ENCODE measurements at regions not wholly inside any gene's neighbourhood (a gene's known extent, or its start where the extent isn't known, plus 50 kb on each side); places are given as distances from the start of the nearest gene placed in this dataset.

GRCh38 chr6:8361259-8361658 is 74.1 kb downstream of the SLC35B3 start:
- Mint-ChIP-seq H3K36me3 (ENCODE audit: insufficient read depth) (no peaks in the 10 kb centered on the region), H3K4me1 (no peaks in the 10 kb centered on the region), H3K27me3 (peaks cover 8% of the 10 kb centered on the region), H3K4me3 (no peak overlapping the region), H3K9me3 (no peaks in the 10 kb centered on the region), H3K27ac (ENCODE audit: low read depth) (no peak overlapping the region)
- no peak for ATAC-seq (replicated peaks; ENCODE audit: extremely low read depth, poor library complexity, severe bottlenecking)
- no peak for DNase-seq (ENCODE audit: low spot score in 2 of 2)

- DNase-seq (ENCODE audit: low spot score in 2 of 2) (no peak), ATAC-seq (replicated peaks; ENCODE audit: extremely low read depth, poor library complexity, severe bottlenecking) (no peak)
- H3K4me3 Mint-ChIP-seq, result no peak overlapping the region
- peaks cover 5% of the 10 kb centered on the region for H3K9me3 Mint-ChIP-seq
- no peaks in the 10 kb centered on the region for H3K36me3 Mint-ChIP-seq (ENCODE audit: insufficient read depth)
- no peaks in the 10 kb centered on the region for H3K4me1 Mint-ChIP-seq
- no peak overlapping the region for H3K27ac Mint-ChIP-seq (ENCODE audit: low read depth)
- H3K27me3 Mint-ChIP-seq, result peaks cover 16% of the 10 kb centered on the region
Observed at GRCh38 chr6:8352966-8353340, 82.4 kb downstream of the SLC35B3 start.

GRCh38 chr6:8352335-8352965 is 82.9 kb downstream of the SLC35B3 start:
- Mint-ChIP-seq H3K27me3 (peaks cover 16% of the 10 kb centered on the region), H3K27ac (ENCODE audit: low read depth) (no peak overlapping the region), H3K4me1 (no peaks in the 10 kb centered on the region), H3K36me3 (ENCODE audit: insufficient read depth) (no peaks in the 10 kb centered on the region), H3K4me3 (no peak overlapping the region), H3K9me3 (peaks cover 5% of the 10 kb centered on the region)
- DNase-seq (ENCODE audit: low spot score in 2 of 2) (no peak), ATAC-seq (replicated peaks; ENCODE audit: extremely low read depth, poor library complexity, severe bottlenecking) (no peak)

- Mint-ChIP-seq H3K27me3 (peaks cover 12% of the 10 kb centered on the region), H3K36me3 (ENCODE audit: insufficient read depth) (no peaks in the 10 kb centered on the region), H3K4me1 (no peaks in the 10 kb centered on the region), H3K4me3 (no peak overlapping the region), H3K27ac (ENCODE audit: low read depth) (no peak overlapping the region), H3K9me3 (no peaks in the 10 kb centered on the region)
- DNase-seq (ENCODE audit: low spot score in 2 of 2), result no peak
- no peak for ATAC-seq (replicated peaks; ENCODE audit: extremely low read depth, poor library complexity, severe bottlenecking)
Observed at GRCh38 chr6:8343600-8343999, 91.7 kb downstream of the SLC35B3 start.

GRCh38 chr6:8342241-8342819 is 93.0 kb downstream of the SLC35B3 start:
- no peak for ATAC-seq (replicated peaks; ENCODE audit: extremely low read depth, poor library complexity, severe bottlenecking)
- Mint-ChIP-seq H3K27ac (ENCODE audit: low read depth) (no peak overlapping the region), H3K4me1 (no peaks in the 10 kb centered on the region), H3K4me3 (no peak overlapping the region), H3K36me3 (ENCODE audit: insufficient read depth) (no peaks in the 10 kb centered on the region), H3K27me3 (peaks cover 12% of the 10 kb centered on the region), H3K9me3 (no peaks in the 10 kb centered on the region)
- DNase-seq (ENCODE audit: low spot score in 2 of 2), result no peak

GRCh38 chr6:8337147-8337546 is 98.2 kb downstream of the SLC35B3 start:
- DNase-seq (ENCODE audit: low spot score in 2 of 2), result no peak
- H3K27me3 Mint-ChIP-seq, result no peaks in the 10 kb centered on the region
- ATAC-seq (replicated peaks; ENCODE audit: extremely low read depth, poor library complexity, severe bottlenecking), result no peak

GRCh38 chr6:8336406-8337057 is 98.8 kb downstream of the SLC35B3 start:
- ATAC-seq (replicated peaks; ENCODE audit: extremely low read depth, poor library complexity, severe bottlenecking), result no peak
- H3K27me3 Mint-ChIP-seq, result no peaks in the 10 kb centered on the region
- no peaks in the 10 kb centered on the region for H3K4me1 Mint-ChIP-seq
- no peaks in the 10 kb centered on the region for H3K36me3 Mint-ChIP-seq (ENCODE audit: insufficient read depth)
- no peak for DNase-seq (ENCODE audit: low spot score in 2 of 2)
- no peak overlapping the region for H3K27ac Mint-ChIP-seq (ENCODE audit: low read depth)
- H3K9me3 Mint-ChIP-seq, result no peaks in the 10 kb centered on the region
- H3K4me3 Mint-ChIP-seq, result no peak overlapping the region

More at GRCh38 chr6:8337147-8337546, 98.2 kb downstream of the SLC35B3 start:
- Mint-ChIP-seq H3K27ac (ENCODE audit: low read depth) (no peak overlapping the region), H3K9me3 (no peaks in the 10 kb centered on the region), H3K36me3 (ENCODE audit: insufficient read depth) (no peaks in the 10 kb centered on the region), H3K4me1 (no peaks in the 10 kb centered on the region), H3K4me3 (no peak overlapping the region)

GRCh38 chr6:8335896-8336295 is 99.4 kb downstream of the SLC35B3 start:
- DNase-seq (ENCODE audit: low spot score in 2 of 2) (no peak), ATAC-seq (replicated peaks; ENCODE audit: extremely low read depth, poor library complexity, severe bottlenecking) (no peak)
- Mint-ChIP-seq H3K27ac (ENCODE audit: low read depth) (no peak overlapping the region), H3K4me3 (no peak overlapping the region), H3K9me3 (no peaks in the 10 kb centered on the region), H3K4me1 (no peaks in the 10 kb centered on the region), H3K27me3 (peaks cover 2% of the 10 kb centered on the region), H3K36me3 (ENCODE audit: insufficient read depth) (no peaks in the 10 kb centered on the region)

- no peak for DNase-seq (ENCODE audit: low spot score in 2 of 2)
- peaks cover 7% of the 10 kb centered on the region for H3K27me3 Mint-ChIP-seq
- ATAC-seq (replicated peaks; ENCODE audit: extremely low read depth, poor library complexity, severe bottlenecking), result no peak
- H3K4me1 Mint-ChIP-seq, result no peaks in the 10 kb centered on the region
- H3K9me3 Mint-ChIP-seq, result no peaks in the 10 kb centered on the region
- no peak overlapping the region for H3K4me3 Mint-ChIP-seq
- no peak overlapping the region for H3K27ac Mint-ChIP-seq (ENCODE audit: low read depth)
- H3K36me3 Mint-ChIP-seq (ENCODE audit: insufficient read depth), result no peaks in the 10 kb centered on the region
Observed at GRCh38 chr6:8335381-8335780, 100.0 kb downstream of the SLC35B3 start.

GRCh38 chr6:8334113-8334512 is 101.2 kb downstream of the SLC35B3 start:
- no peak for DNase-seq (ENCODE audit: low spot score in 2 of 2)
- ATAC-seq (replicated peaks; ENCODE audit: extremely low read depth, poor library complexity, severe bottlenecking), result no peak
- Mint-ChIP-seq H3K4me3 (no peak overlapping the region), H3K36me3 (ENCODE audit: insufficient read depth) (no peaks in the 10 kb centered on the region), H3K27ac (ENCODE audit: low read depth) (no peak overlapping the region), H3K9me3 (no peaks in the 10 kb centered on the region), H3K4me1 (no peaks in the 10 kb centered on the region), H3K27me3 (peaks cover 11% of the 10 kb centered on the region)

GRCh38 chr6:8329562-8329961 is 105.8 kb downstream of the SLC35B3 start:
- no peak for DNase-seq (ENCODE audit: low spot score in 2 of 2)
- Mint-ChIP-seq H3K36me3 (ENCODE audit: insufficient read depth) (no peaks in the 10 kb centered on the region), H3K9me3 (no peaks in the 10 kb centered on the region), H3K4me3 (no peak overlapping the region), H3K4me1 (no peaks in the 10 kb centered on the region), H3K27ac (ENCODE audit: low read depth) (no peak overlapping the region), H3K27me3 (peaks cover 11% of the 10 kb centered on the region)
- ATAC-seq (replicated peaks; ENCODE audit: extremely low read depth, poor library complexity, severe bottlenecking), result no peak

GRCh38 chr6:8325743-8326142 is 109.6 kb downstream of the SLC35B3 start:
- H3K36me3 Mint-ChIP-seq (ENCODE audit: insufficient read depth), result no peaks in the 10 kb centered on the region
- no peaks in the 10 kb centered on the region for H3K4me1 Mint-ChIP-seq
- H3K9me3 Mint-ChIP-seq, result no peaks in the 10 kb centered on the region
- no peak for DNase-seq (ENCODE audit: low spot score in 2 of 2)
- no peak for ATAC-seq (replicated peaks; ENCODE audit: extremely low read depth, poor library complexity, severe bottlenecking)
- no peak overlapping the region for H3K4me3 Mint-ChIP-seq
- H3K27me3 Mint-ChIP-seq, result peaks cover 7% of the 10 kb centered on the region
- H3K27ac Mint-ChIP-seq (ENCODE audit: low read depth), result no peak overlapping the region

GRCh38 chr6:8322659-8323058 is 112.7 kb downstream of the SLC35B3 start:
- peaks cover 5% of the 10 kb centered on the region for H3K9me3 Mint-ChIP-seq
- ATAC-seq (replicated peaks; ENCODE audit: extremely low read depth, poor library complexity, severe bottlenecking) (no peak), DNase-seq (ENCODE audit: low spot score in 2 of 2) (no peak)
- no peak overlapping the region for H3K4me3 Mint-ChIP-seq
- H3K27me3 Mint-ChIP-seq, result no peaks in the 10 kb centered on the region
- no peaks in the 10 kb centered on the region for H3K4me1 Mint-ChIP-seq
- H3K27ac Mint-ChIP-seq (ENCODE audit: low read depth), result no peak overlapping the region
- no peaks in the 10 kb centered on the region for H3K36me3 Mint-ChIP-seq (ENCODE audit: insufficient read depth)
